Liver (tissue), 8 donors: ENCODE measurements at regions not wholly inside any gene's neighbourhood (a gene's known extent, or its start where the extent isn't known, plus 50 kb on each side); places are given as distances from the start of the nearest gene placed in this dataset.

Source experiments
- DNase-seq: peaks from one replicate; pipeline ENCODE4 v3.0.0-alpha.2; 2017; ENCODE audit warnings: low spot score
- H3K27ac ChIP-seq, 2 donors: one replicate each; pipeline ENCODE4 v1.7.0; 2013; ENCODE audit warnings: inconsistent platforms in 2 of 2, low read length in 2 of 2, control low read depth in 1 of 2, low read depth in 1 of 2, mild to moderate bottlenecking in 1 of 2
- H3K27me3 ChIP-seq, 4 donors: one replicate each; pipeline versions ENCODE4 v1.6.1 to v1.7.0; 2013; ENCODE audit warnings: low read length in 3 of 4, inconsistent platforms in 1 of 4, mild to moderate bottlenecking in 1 of 4, moderate library complexity in 1 of 4; ENCODE audit not compliant: control insufficient read depth in 4 of 4, insufficient read depth in 4 of 4
- H3K36me3 ChIP-seq, 4 donors: one replicate each; pipeline versions ENCODE4 v1.6.1 to v1.7.0; 2013; ENCODE audit warnings: low read length in 3 of 4, mild to moderate bottlenecking in 3 of 4, low read depth in 1 of 4, moderate library complexity in 1 of 4; ENCODE audit not compliant: control insufficient read depth in 4 of 4, insufficient read depth in 3 of 4
- H3K4me1 ChIP-seq, 4 donors: one replicate each; pipeline versions ENCODE4 v1.6.1 to v1.7.0; 2013; ENCODE audit warnings: low read length in 3 of 4, mild to moderate bottlenecking in 3 of 4, moderate library complexity in 1 of 4; ENCODE audit not compliant: control insufficient read depth in 4 of 4, insufficient read depth in 4 of 4
- H3K4me3 ChIP-seq, 3 donors: one replicate each; pipeline versions ENCODE4 v1.6.1 to v1.7.0; 2013; ENCODE audit warnings: low read length in 3 of 3, control low read depth in 1 of 3, low read depth in 1 of 3, mild to moderate bottlenecking in 1 of 3
- H3K9ac ChIP-seq, 2 donors: one replicate each; pipeline ENCODE4 v1.7.0; 2013; ENCODE audit warnings: low read length in 2 of 2, mild to moderate bottlenecking in 2 of 2, moderate library complexity in 2 of 2, control low read depth in 1 of 2, low read depth in 1 of 2
- H3K9me3 ChIP-seq, 4 donors: one replicate each; pipeline versions ENCODE4 v1.6.1 to v1.7.0; 2013; ENCODE audit warnings: low read length in 3 of 4; ENCODE audit not compliant: control insufficient read depth in 4 of 4
- ATF3 ChIP-seq: IDR thresholded peaks from 2 replicates; pipeline ENCODE4 v1.6.1; 2016; ENCODE audit warnings: antibody characterized with exemption
- CTCF ChIP-seq: fragments of 150-350 bp; IDR thresholded peaks from 2 replicates; pipeline ENCODE4 v1.5.1; 2017; ENCODE audit warnings: improper control_type of control experiment, low read depth, low read length; ENCODE audit not compliant: missing input control
- EGR1 ChIP-seq, 2 donors: IDR thresholded peaks; 2 replicates each; pipeline ENCODE4 v1.6.1; 2016 to 2018; ENCODE audit warnings: antibody characterized with exemption in 2 of 2, low read depth in 2 of 2
- FOXA1 ChIP-seq: IDR thresholded peaks from 2 replicates; pipeline ENCODE4 v1.6.1; 2016; ENCODE audit warnings: antibody characterized with exemption
- GABPA ChIP-seq, 2 donors: IDR thresholded peaks in 1 of 2; conservative IDR thresholded peaks in 1 of 2; 2 replicates each; pipeline ENCODE4 v1.6.1; 2016; ENCODE audit warnings: antibody characterized with exemption in 2 of 2, mild to moderate bottlenecking in 1 of 2, moderate library complexity in 1 of 2
- HNF4A ChIP-seq, 2 donors: conservative IDR thresholded peaks; 2 replicates each; pipeline ENCODE4 v1.6.1; 2016; ENCODE audit warnings: antibody characterized with exemption in 2 of 2, mild to moderate bottlenecking in 2 of 2
- HNF4G ChIP-seq: IDR thresholded peaks from 2 replicates; pipeline ENCODE4 v1.6.1; 2016; ENCODE audit warnings: antibody characterized with exemption
- JUND ChIP-seq, 2 donors: IDR thresholded peaks; 2 replicates each; pipeline ENCODE4 v1.6.1; 2016; ENCODE audit warnings: antibody characterized with exemption in 2 of 2
- MAX ChIP-seq: IDR thresholded peaks from 2 replicates; pipeline ENCODE4 v1.6.1; 2016; ENCODE audit warnings: antibody characterized with exemption
- NR2F2 ChIP-seq: IDR thresholded peaks from 2 replicates; pipeline ENCODE4 v1.6.1; 2016; ENCODE audit warnings: antibody characterized with exemption
- RAD21 ChIP-seq, 2 donors: IDR thresholded peaks; 2 replicates each; pipeline ENCODE4 v1.6.1; 2016; ENCODE audit warnings: antibody characterized with exemption in 2 of 2, mild to moderate bottlenecking in 2 of 2
- REST ChIP-seq: IDR thresholded peaks from 2 replicates; pipeline ENCODE4 v1.6.1; 2016; ENCODE audit warnings: antibody characterized with exemption, mild to moderate bottlenecking
- RXRA ChIP-seq, 2 donors: IDR thresholded peaks; 2 replicates each; pipeline ENCODE4 v1.6.1; 2017 to 2018; ENCODE audit warnings: antibody characterized with exemption in 2 of 2, mild to moderate bottlenecking in 1 of 2
- SP1 ChIP-seq: IDR thresholded peaks from 2 replicates; pipeline ENCODE4 v1.6.1; 2018; ENCODE audit warnings: antibody characterized with exemption, mild to moderate bottlenecking
- TAF1 ChIP-seq: conservative IDR thresholded peaks from 2 replicates; pipeline ENCODE4 v1.6.1; 2016; ENCODE audit warnings: antibody characterized with exemption, mild to moderate bottlenecking
- YY1 ChIP-seq: IDR thresholded peaks from 2 replicates; pipeline ENCODE4 v1.6.1; 2016; ENCODE audit warnings: antibody characterized with exemption, mild to moderate bottlenecking
- ZBTB33 ChIP-seq: IDR thresholded peaks from 2 replicates; pipeline ENCODE4 v1.6.1; 2016; ENCODE audit warnings: antibody characterized with exemption
- WGBS: extraction: QIAGEN DNeasy Blood & Tissue Kit; methylation state at CpG from one replicate; pipeline ENCODE4 v1.1.7; 2013; 5-methylcytosine and 5-hydroxymethylcytosine counted together
- donor health status: healthy.
- donor health status: healthy.
- donor health status: healthy.
- donor health status: healthy.
- donor health status: healthy.

- no peak for DNase-seq
- Histone ChIP-seq H3K4me1 (no peaks in the 10 kb centered on the region), H3K4me3 (no peak overlapping the region), H3K9me3 (no peaks in the 10 kb centered on the region), H3K27ac (no peak overlapping the region), H3K9ac (no peak overlapping the region), H3K36me3 (no peaks in the 10 kb centered on the region), H3K27me3 (no peaks in the 10 kb centered on the region)
- 89% methylated on average over 6 of the region's 6 CpGs for WGBS
- no peak for TF ChIP-seq EGR1 (IDR thresholded peaks at IDR 0.05; ENCODE audit: low read depth in 2 of 2)
- TF ChIP-seq HNF4G = no peak
- no peak for TF ChIP-seq ATF3
- TF ChIP-seq TAF1 = no peak
Observed at GRCh38 chr1:96945509-96946084, 224.0 kb downstream of the PTBP2 start.

GRCh38 chr1:96955307-96956012 lies 233.9 kb downstream of the PTBP2 start:
- H3K9me3 ChIP-seq = no peaks in the 10 kb centered on the region
- WGBS = 84% methylated on average over 3 of the region's 3 CpGs
- DNase-seq = no peak
- no peaks in the 10 kb centered on the region for H3K36me3 ChIP-seq
- H3K27ac ChIP-seq = no peak overlapping the region
- no peaks in the 10 kb centered on the region for H3K27me3 ChIP-seq
- TF ChIP-seq HNF4G (no peak), EGR1 (IDR thresholded peaks at IDR 0.05; ENCODE audit: low read depth in 2 of 2) (no peak), RAD21 (IDR thresholded peaks at IDR 0.05) (no peak), HNF4A (conservative IDR thresholded peaks at IDR 0.05) (no peak), GABPA (IDR thresholded peaks at IDR 0.05 in 1 of 2, conservative IDR thresholded peaks at IDR 0.05 in 1 of 2) (no peak)
- H3K4me1 ChIP-seq = no peaks in the 10 kb centered on the region
- no peak overlapping the region for H3K4me3 ChIP-seq
- H3K9ac ChIP-seq = no peak overlapping the region

- TF ChIP-seq HNF4A (conservative IDR thresholded peaks at IDR 0.05) (no peak), SP1 (no peak), EGR1 (IDR thresholded peaks at IDR 0.05; ENCODE audit: low read depth in 2 of 2) (no peak), HNF4G (no peak), REST (no peak), JUND (IDR thresholded peaks at IDR 0.05) (no peak), CTCF (no peak), MAX (no peak), NR2F2 (no peak), ATF3 (no peak), YY1 (no peak), FOXA1 (no peak), RXRA (IDR thresholded peaks at IDR 0.05) (no peak), ZBTB33 (no peak), TAF1 (no peak), GABPA (IDR thresholded peaks at IDR 0.05 in 1 of 2, conservative IDR thresholded peaks at IDR 0.05 in 1 of 2) (no peak)
- H3K4me3 ChIP-seq = no peak overlapping the region
- no peak overlapping the region for H3K27ac ChIP-seq
- no peak for DNase-seq
- H3K36me3 ChIP-seq = no peaks in the 10 kb centered on the region
- no peaks in the 10 kb centered on the region for H3K27me3 ChIP-seq
- no peaks in the 10 kb centered on the region for H3K9me3 ChIP-seq
- H3K9ac ChIP-seq = no peak overlapping the region
- 84% methylated on average over 2 of the region's 2 CpGs for WGBS
- peaks cover 0 to 5% (median 0%) of the 10 kb centered on the region in 4 donors for H3K4me1 ChIP-seq
Observed at GRCh38 chr1:96962216-96962615, 240.6 kb downstream of the PTBP2 start.
